HL-60 (cell line): ENCODE measurements at regions not wholly inside any gene's neighbourhood (a gene's known extent, or its start where the extent isn't known, plus 50 kb on each side); places are given as distances from the start of the nearest gene placed in this dataset.

Source experiments
- DNase-seq, 2 experiments: peaks; one replicate each; pipeline ENCODE4 v3.0.0-alpha.2; 2010 to 2020; ENCODE audit warnings: low read depth in 1 of 2, low spot score in 1 of 2
- H3K27ac ChIP-seq: fragments of 250-450 bp; sonication (Bioruptor Pico); replicated peaks from 2 replicates; pipeline ENCODE4 v1.5.1; 2020; ENCODE audit warnings: mild to moderate bottlenecking, moderate library complexity
- H3K27me3 ChIP-seq: fragments of 250-450 bp; sonication (Bioruptor Pico); 2 replicates; pipeline ENCODE4 v1.5.1; 2021; ENCODE audit warnings: mild to moderate bottlenecking, moderate library complexity; ENCODE audit not compliant: insufficient read depth, poor library complexity, severe bottlenecking
- H3K4me3 ChIP-seq: replicated peaks from 2 replicates; pipeline ENCODE4 v1.5.1; 2011; ENCODE audit warnings: mild to moderate bottlenecking, control low read depth, low read length; ENCODE audit not compliant: insufficient read depth
- GABPA ChIP-seq: IDR thresholded peaks from 2 replicates; pipeline ENCODE4 v1.6.1; 2012; ENCODE audit warnings: low read depth
- POLR2AphosphoS5 ChIP-seq: IDR thresholded peaks from 2 replicates; pipeline ENCODE4 v1.6.1; 2012; ENCODE audit warnings: low read depth
- SPI1 ChIP-seq: IDR thresholded peaks from 2 replicates; pipeline ENCODE4 v1.6.1; 2012; ENCODE audit warnings: low read depth, mild to moderate bottlenecking, borderline replicate concordance
- TF ChIP-seq, protein P1 (sequence below): IDR thresholded peaks from 2 replicates; pipeline ENCODE4 v1.6.1; 2012; ENCODE audit warnings: low read depth; ENCODE audit not compliant: insufficient replicate concordance
- TF ChIP-seq, protein P2 (sequence below): IDR thresholded peaks from one replicate; pipeline ENCODE4 v1.5.1; 2011; ENCODE audit warnings: low read length, control low read depth, inconsistent platforms; ENCODE audit not compliant: insufficient read depth

DNA sequence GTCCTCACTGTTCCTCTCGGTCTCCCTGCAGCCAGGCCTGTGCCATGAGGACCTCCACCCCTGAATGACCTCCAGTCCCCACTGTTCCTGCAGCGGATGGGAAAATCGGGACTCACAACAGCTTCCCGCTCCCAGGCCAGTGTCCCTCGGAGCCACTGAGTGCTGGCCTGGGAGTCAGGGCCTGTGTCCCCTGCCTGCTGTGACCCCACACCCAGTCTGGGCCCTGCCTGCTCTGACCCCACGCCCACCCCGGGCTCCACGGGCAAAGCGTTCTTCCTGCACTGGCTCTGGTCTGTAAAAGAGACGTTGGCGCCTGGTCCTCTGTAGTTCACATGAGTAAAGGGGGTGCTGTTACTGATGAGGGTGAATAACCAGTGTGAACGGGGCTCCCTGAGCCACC is 73.0 kb upstream of the SHISAL1 start:
- Histone ChIP-seq H3K27me3 (peaks cover 4% of the 10 kb centered on the region), H3K27ac (no peak overlapping the region), H3K4me3 (no peak overlapping the region)
- DNase-seq, result no peak
- TF ChIP-seq, protein P1, sequence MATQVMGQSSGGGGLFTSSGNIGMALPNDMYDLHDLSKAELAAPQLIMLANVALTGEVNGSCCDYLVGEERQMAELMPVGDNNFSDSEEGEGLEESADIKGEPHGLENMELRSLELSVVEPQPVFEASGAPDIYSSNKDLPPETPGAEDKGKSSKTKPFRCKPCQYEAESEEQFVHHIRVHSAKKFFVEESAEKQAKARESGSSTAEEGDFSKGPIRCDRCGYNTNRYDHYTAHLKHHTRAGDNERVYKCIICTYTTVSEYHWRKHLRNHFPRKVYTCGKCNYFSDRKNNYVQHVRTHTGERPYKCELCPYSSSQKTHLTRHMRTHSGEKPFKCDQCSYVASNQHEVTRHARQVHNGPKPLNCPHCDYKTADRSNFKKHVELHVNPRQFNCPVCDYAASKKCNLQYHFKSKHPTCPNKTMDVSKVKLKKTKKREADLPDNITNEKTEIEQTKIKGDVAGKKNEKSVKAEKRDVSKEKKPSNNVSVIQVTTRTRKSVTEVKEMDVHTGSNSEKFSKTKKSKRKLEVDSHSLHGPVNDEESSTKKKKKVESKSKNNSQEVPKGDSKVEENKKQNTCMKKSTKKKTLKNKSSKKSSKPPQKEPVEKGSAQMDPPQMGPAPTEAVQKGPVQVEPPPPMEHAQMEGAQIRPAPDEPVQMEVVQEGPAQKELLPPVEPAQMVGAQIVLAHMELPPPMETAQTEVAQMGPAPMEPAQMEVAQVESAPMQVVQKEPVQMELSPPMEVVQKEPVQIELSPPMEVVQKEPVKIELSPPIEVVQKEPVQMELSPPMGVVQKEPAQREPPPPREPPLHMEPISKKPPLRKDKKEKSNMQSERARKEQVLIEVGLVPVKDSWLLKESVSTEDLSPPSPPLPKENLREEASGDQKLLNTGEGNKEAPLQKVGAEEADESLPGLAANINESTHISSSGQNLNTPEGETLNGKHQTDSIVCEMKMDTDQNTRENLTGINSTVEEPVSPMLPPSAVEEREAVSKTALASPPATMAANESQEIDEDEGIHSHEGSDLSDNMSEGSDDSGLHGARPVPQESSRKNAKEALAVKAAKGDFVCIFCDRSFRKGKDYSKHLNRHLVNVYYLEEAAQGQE, result no peak
- TF ChIP-seq GABPA, result no peak
- no peak for TF ChIP-seq SPI1
- TF ChIP-seq, protein P2, sequence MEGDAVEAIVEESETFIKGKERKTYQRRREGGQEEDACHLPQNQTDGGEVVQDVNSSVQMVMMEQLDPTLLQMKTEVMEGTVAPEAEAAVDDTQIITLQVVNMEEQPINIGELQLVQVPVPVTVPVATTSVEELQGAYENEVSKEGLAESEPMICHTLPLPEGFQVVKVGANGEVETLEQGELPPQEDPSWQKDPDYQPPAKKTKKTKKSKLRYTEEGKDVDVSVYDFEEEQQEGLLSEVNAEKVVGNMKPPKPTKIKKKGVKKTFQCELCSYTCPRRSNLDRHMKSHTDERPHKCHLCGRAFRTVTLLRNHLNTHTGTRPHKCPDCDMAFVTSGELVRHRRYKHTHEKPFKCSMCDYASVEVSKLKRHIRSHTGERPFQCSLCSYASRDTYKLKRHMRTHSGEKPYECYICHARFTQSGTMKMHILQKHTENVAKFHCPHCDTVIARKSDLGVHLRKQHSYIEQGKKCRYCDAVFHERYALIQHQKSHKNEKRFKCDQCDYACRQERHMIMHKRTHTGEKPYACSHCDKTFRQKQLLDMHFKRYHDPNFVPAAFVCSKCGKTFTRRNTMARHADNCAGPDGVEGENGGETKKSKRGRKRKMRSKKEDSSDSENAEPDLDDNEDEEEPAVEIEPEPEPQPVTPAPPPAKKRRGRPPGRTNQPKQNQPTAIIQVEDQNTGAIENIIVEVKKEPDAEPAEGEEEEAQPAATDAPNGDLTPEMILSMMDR, result no peak
- no peak for TF ChIP-seq POLR2AphosphoS5

DNA sequence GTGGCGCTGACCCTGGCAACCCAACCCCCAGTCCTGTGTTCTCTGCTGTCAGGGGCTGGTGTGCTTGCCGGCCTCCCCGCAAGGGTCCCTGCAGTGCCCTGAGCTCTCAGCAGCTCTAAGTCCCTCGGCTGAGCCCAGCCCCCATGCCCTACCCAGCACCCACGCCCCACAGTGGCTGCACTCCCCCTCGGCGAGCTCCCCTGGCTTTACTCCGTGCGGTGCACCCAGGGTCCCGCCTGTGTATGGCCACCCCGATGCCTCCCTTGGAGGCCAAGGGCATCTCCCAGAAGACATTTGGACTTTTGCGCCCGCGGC is 72.5 kb upstream of the SHISAL1 start:
- no peak for DNase-seq
- H3K27ac ChIP-seq, result no peak overlapping the region
- TF ChIP-seq, protein P1, result no peak
- no peak for TF ChIP-seq GABPA
- no peak for TF ChIP-seq SPI1
- TF ChIP-seq, protein P2, result no peak
- no peak for TF ChIP-seq POLR2AphosphoS5
- no peak overlapping the region for H3K4me3 ChIP-seq
- H3K27me3 ChIP-seq, result peaks cover 4% of the 10 kb centered on the region

DNA sequence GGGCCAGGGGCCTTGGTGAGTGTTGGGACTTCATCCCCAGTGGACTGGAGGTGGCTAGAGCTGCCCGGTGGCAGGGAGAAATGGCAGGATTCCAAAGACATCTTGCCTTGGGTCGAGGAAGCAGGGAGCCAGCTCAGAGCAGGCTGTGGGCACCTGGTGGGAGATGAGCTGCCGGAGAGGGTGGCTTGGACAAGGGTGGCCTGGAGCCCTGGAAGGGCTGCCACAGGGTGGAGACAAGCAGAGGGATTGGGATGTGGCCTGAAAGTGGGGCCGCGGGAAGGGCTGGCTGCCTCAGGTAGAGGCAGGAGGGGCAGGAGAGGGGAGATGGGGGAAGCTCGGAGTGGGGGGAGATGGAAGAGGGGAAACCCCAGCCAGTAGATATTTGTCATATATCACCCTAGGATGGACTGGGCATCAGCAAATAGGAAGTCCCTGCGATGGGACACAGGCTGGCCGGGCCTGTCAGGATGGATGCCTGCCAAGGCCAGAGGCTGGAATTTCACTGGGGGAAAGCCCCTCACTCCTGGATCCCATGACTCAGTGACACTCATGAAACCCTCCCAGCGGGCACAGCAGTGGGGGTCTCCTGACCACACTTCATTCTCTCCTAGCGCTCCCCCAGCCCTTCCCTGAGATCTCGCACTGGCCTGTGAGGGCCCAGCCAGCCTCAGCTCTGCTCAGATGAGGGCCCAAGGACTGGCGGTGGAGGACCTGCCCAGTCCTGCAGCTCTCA is 72.0 kb upstream of the SHISAL1 start:
- Histone ChIP-seq H3K27ac (no peak overlapping the region), H3K4me3 (no peak overlapping the region), H3K27me3 (peaks cover 4% of the 10 kb centered on the region)
- TF ChIP-seq, protein P2, result no peak
- TF ChIP-seq, protein P1, result no peak
- TF ChIP-seq GABPA (no peak), POLR2AphosphoS5 (no peak), SPI1 (no peak)
- DNase-seq, result no peak
